ENCODE measurements at regions not wholly inside any gene's neighbourhood (a gene's known extent, or its start where the extent isn't known, plus 50 kb on each side); places are given as distances from the start of the nearest gene placed in this dataset.

- H4K20me1 ChIP-seq (replicated peaks; ENCODE audit: insufficient read depth) = no peaks in the 10 kb centered on the region
- Mint-ChIP-seq H3K36me3 (ENCODE audit: low read depth) (no peaks in the 10 kb centered on the region), H3K27me3 (ENCODE audit: insufficient read depth, low read depth, poor library complexity) (no peaks in the 10 kb centered on the region), H3K9me3 (no peaks in the 10 kb centered on the region; the same call in 2 of the 3 replicates), H3K4me1 (no peaks in the 10 kb centered on the region), H3K27ac (no peak overlapping the region), H3K4me3 (no peak overlapping the region)
- H3K36me3 ChIP-seq (ENCODE audit: insufficient read depth) = no peaks in the 10 kb centered on the region
- ATAC-seq = no peak
- no peak overlapping the region for H3K4me2 ChIP-seq
- TF ChIP-seq CTCF (conservative IDR thresholded peaks at IDR 0.05; ENCODE audit: low read depth in 2 of 2) = no peak
- no peak for TF ChIP-seq CREB1 (CRISPR knock-in tag; IDR thresholded peaks at IDR 0.05; ENCODE audit: low read depth)
- TF ChIP-seq EZH2phosphoT487 (IDR thresholded peaks at IDR 0.05; ENCODE audit: unreplicated experiment) = no peak
- no peak for TF ChIP-seq EZH2 (IDR thresholded peaks at IDR 0.05; ENCODE audit: low read depth, unreplicated experiment)
- TF ChIP-seq, protein P1, sequence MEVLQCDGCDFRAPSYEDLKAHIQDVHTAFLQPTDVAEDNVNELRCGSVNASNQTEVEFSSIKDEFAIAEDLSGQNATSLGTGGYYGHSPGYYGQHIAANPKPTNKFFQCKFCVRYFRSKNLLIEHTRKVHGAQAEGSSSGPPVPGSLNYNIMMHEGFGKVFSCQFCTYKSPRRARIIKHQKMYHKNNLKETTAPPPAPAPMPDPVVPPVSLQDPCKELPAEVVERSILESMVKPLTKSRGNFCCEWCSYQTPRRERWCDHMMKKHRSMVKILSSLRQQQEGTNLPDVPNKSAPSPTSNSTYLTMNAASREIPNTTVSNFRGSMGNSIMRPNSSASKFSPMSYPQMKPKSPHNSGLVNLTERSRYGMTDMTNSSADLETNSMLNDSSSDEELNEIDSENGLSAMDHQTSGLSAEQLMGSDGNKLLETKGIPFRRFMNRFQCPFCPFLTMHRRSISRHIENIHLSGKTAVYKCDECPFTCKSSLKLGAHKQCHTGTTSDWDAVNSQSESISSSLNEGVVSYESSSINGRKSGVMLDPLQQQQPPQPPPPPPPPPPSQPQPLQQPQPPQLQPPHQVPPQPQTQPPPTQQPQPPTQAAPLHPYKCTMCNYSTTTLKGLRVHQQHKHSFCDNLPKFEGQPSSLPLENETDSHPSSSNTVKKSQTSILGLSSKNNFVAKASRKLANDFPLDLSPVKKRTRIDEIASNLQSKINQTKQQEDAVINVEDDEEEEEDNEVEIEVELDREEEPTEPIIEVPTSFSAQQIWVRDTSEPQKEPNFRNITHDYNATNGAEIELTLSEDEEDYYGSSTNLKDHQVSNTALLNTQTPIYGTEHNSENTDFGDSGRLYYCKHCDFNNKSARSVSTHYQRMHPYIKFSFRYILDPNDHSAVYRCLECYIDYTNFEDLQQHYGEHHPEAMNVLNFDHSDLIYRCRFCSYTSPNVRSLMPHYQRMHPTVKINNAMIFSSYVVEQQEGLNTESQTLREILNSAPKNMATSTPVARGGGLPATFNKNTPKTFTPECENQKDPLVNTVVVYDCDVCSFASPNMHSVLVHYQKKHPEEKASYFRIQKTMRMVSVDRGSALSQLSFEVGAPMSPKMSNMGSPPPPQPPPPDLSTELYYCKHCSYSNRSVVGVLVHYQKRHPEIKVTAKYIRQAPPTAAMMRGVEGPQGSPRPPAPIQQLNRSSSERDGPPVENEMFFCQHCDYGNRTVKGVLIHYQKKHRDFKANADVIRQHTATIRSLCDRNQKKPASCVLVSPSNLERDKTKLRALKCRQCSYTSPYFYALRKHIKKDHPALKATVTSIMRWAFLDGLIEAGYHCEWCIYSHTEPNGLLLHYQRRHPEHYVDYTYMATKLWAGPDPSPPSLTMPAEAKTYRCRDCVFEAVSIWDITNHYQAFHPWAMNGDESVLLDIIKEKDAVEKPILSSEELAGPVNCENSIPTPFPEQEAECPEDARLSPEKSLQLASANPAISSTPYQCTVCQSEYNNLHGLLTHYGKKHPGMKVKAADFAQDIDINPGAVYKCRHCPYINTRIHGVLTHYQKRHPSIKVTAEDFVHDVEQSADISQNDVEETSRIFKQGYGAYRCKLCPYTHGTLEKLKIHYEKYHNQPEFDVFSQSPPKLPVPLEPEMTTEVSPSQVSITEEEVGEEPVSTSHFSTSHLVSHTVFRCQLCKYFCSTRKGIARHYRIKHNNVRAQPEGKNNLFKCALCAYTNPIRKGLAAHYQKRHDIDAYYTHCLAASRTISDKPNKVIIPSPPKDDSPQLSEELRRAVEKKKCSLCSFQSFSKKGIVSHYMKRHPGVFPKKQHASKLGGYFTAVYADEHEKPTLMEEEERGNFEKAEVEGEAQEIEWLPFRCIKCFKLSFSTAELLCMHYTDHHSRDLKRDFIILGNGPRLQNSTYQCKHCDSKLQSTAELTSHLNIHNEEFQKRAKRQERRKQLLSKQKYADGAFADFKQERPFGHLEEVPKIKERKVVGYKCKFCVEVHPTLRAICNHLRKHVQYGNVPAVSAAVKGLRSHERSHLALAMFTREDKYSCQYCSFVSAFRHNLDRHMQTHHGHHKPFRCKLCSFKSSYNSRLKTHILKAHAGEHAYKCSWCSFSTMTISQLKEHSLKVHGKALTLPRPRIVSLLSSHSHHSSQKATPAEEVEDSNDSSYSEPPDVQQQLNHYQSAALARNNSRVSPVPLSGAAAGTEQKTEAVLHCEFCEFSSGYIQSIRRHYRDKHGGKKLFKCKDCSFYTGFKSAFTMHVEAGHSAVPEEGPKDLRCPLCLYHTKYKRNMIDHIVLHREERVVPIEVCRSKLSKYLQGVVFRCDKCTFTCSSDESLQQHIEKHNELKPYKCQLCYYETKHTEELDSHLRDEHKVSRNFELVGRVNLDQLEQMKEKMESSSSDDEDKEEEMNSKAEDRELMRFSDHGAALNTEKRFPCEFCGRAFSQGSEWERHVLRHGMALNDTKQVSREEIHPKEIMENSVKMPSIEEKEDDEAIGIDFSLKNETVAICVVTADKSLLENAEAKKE (CRISPR knock-in tag; IDR thresholded peaks at IDR 0.05) = no peak
- no peaks in the 10 kb centered on the region for H3K79me2 ChIP-seq (replicated peaks; ENCODE audit: insufficient read depth)
- H3K27ac ChIP-seq (ENCODE audit: low read depth) = no peak overlapping the region
- H3K27me3 ChIP-seq (ENCODE audit: insufficient read depth) = no peaks in the 10 kb centered on the region
- no peaks in the 10 kb centered on the region for H3K9me2 ChIP-seq (ENCODE audit: insufficient read depth)
- H3K4me3 ChIP-seq = no peak overlapping the region
- H3F3A ChIP-seq (replicated peaks; ENCODE audit: low read depth) = no peaks in the 10 kb centered on the region
- H2AFZ ChIP-seq = no peak overlapping the region
- H3K4me1 ChIP-seq (ENCODE audit: insufficient read depth) = no peaks in the 10 kb centered on the region
- no peak for DNase-seq (ENCODE audit: low spot score)
Measured at GRCh38 chr3:117191245-117191644, 481.7 kb downstream of the TUSC7 start.

All from GM23338 (cell line).